ENCODE measurements at regions not wholly inside any gene's neighbourhood (a gene's known extent, or its start where the extent isn't known, plus 50 kb on each side); places are given as distances from the start of the nearest gene placed in this dataset.

- no peak overlapping the region for H3K27ac Mint-ChIP-seq
- 87% methylated on average over 4 of the region's 5 CpGs for WGBS (ENCODE audit: insufficient coverage)
These were observed 52.1 kb upstream of the CCNG1 start for GRCh38 chr5:163385271-163385670.

GRCh38 chr5:163385824-163386223 lies 51.6 kb upstream of the CCNG1 start:
- Mint-ChIP-seq H3K27me3 (ENCODE audit: low read depth in 2 of 2) (peaks cover 0 to 13% of the 10 kb centered on the region in 2 donors), H3K4me3 (no peak overlapping the region), H3K36me3 (no peaks in the 10 kb centered on the region), H3K27ac (no peak overlapping the region), H3K9me3 (no peaks in the 10 kb centered on the region), H3K4me1 (no peaks in the 10 kb centered on the region)
- Histone ChIP-seq H3K4me1 (ENCODE audit: control insufficient read depth, insufficient read depth, low read length) (no peaks in the 10 kb centered on the region), H3K27me3 (ENCODE audit: control insufficient read depth, insufficient read depth, low read length) (no peaks in the 10 kb centered on the region), H3K9me3 (ENCODE audit: control insufficient read depth, insufficient read depth, low read length) (no peaks in the 10 kb centered on the region), H3K27ac (ENCODE audit: low read length) (no peak overlapping the region), H3K4me3 (ENCODE audit: low read length) (no peak overlapping the region), H3K36me3 (ENCODE audit: control insufficient read depth, insufficient read depth, low read length) (no peaks in the 10 kb centered on the region)
- intact Hi-C loops (cut with micrococcal nuclease): no loop called here
- no peak for TF ChIP-seq CTCF (IDR thresholded peaks at IDR 0.05)
- no peak for DNase-seq
- ATAC-seq: no peak
- WGBS (ENCODE audit: insufficient coverage): 80% methylated on average over 1 of the region's 1 CpG

More at GRCh38 chr5:163385271-163385670, 52.1 kb upstream of the CCNG1 start:
- no peak for TF ChIP-seq CTCF (IDR thresholded peaks at IDR 0.05)
- H3K4me1 Mint-ChIP-seq: no peaks in the 10 kb centered on the region
- DNase-seq (no peak), ATAC-seq (no peak)
- H3K36me3 Mint-ChIP-seq: no peaks in the 10 kb centered on the region
- no peaks in the 10 kb centered on the region for H3K4me1 ChIP-seq (ENCODE audit: control insufficient read depth, insufficient read depth, low read length)
- no peaks in the 10 kb centered on the region for H3K9me3 Mint-ChIP-seq
- no peak overlapping the region for H3K4me3 ChIP-seq (ENCODE audit: low read length)
- no peaks in the 10 kb centered on the region for H3K36me3 ChIP-seq (ENCODE audit: control insufficient read depth, insufficient read depth, low read length)
- intact Hi-C loops (cut with micrococcal nuclease): no loop called here
- H3K9me3 ChIP-seq (ENCODE audit: control insufficient read depth, insufficient read depth, low read length): no peaks in the 10 kb centered on the region
- no peak overlapping the region for H3K27ac ChIP-seq (ENCODE audit: low read length)
- H3K4me3 Mint-ChIP-seq: no peak overlapping the region
- no peaks in the 10 kb centered on the region for H3K27me3 ChIP-seq (ENCODE audit: control insufficient read depth, insufficient read depth, low read length)
- H3K27me3 Mint-ChIP-seq (ENCODE audit: low read depth in 2 of 2): peaks cover 0 to 13% of the 10 kb centered on the region in 2 donors

GRCh38 chr5:163386352-163386751 lies 51.0 kb upstream of the CCNG1 start:
- Mint-ChIP-seq H3K4me1 (no peaks in the 10 kb centered on the region), H3K27ac (no peak overlapping the region), H3K27me3 (ENCODE audit: low read depth in 2 of 2) (peaks cover 0 to 16% of the 10 kb centered on the region in 2 donors), H3K9me3 (no peaks in the 10 kb centered on the region), H3K36me3 (no peaks in the 10 kb centered on the region), H3K4me3 (no peak overlapping the region)
- intact Hi-C loops (cut with micrococcal nuclease): no loop called here
- H3K27me3 ChIP-seq (ENCODE audit: control insufficient read depth, insufficient read depth, low read length): no peaks in the 10 kb centered on the region
- no peak overlapping the region for H3K27ac ChIP-seq (ENCODE audit: low read length)
- no peak for ATAC-seq
- no peak overlapping the region for H3K4me3 ChIP-seq (ENCODE audit: low read length)
- no peak for DNase-seq
- H3K9me3 ChIP-seq (ENCODE audit: control insufficient read depth, insufficient read depth, low read length): no peaks in the 10 kb centered on the region
- TF ChIP-seq CTCF (IDR thresholded peaks at IDR 0.05): no peak
- no peaks in the 10 kb centered on the region for H3K36me3 ChIP-seq (ENCODE audit: control insufficient read depth, insufficient read depth, low read length)
- H3K4me1 ChIP-seq (ENCODE audit: control insufficient read depth, insufficient read depth, low read length): no peaks in the 10 kb centered on the region

GRCh38 chr5:163387589-163388343 lies 49.6 kb upstream of the CCNG1 start:
- Mint-ChIP-seq H3K27me3 (ENCODE audit: low read depth in 2 of 2) (peaks cover 0 to 11% of the 10 kb centered on the region in 2 donors), H3K36me3 (no peaks in the 10 kb centered on the region), H3K9me3 (no peaks in the 10 kb centered on the region), H3K4me3 (no peak overlapping the region), H3K4me1 (no peaks in the 10 kb centered on the region), H3K27ac (no peak overlapping the region)
- H3K9me3 ChIP-seq (ENCODE audit: control insufficient read depth, insufficient read depth, low read length): no peaks in the 10 kb centered on the region
- intact Hi-C loops (cut with micrococcal nuclease): no loop called here
- H3K4me3 ChIP-seq (ENCODE audit: low read length): no peak overlapping the region
- ATAC-seq (no peak), DNase-seq (no peak)
- TF ChIP-seq CTCF (IDR thresholded peaks at IDR 0.05): no peak
- no peak overlapping the region for H3K27ac ChIP-seq (ENCODE audit: low read length)
- no peaks in the 10 kb centered on the region for H3K4me1 ChIP-seq (ENCODE audit: control insufficient read depth, insufficient read depth, low read length)
- H3K36me3 ChIP-seq (ENCODE audit: control insufficient read depth, insufficient read depth, low read length): no peaks in the 10 kb centered on the region
- WGBS (ENCODE audit: insufficient coverage): 89% methylated on average over 5 of the region's 5 CpGs
- no peaks in the 10 kb centered on the region for H3K27me3 ChIP-seq (ENCODE audit: control insufficient read depth, insufficient read depth, low read length)

Data from natural killer cell (primary cell).